GDM1 (cell line): ENCODE measurements at regions not wholly inside any gene's neighbourhood (a gene's known extent, or its start where the extent isn't known, plus 50 kb on each side); places are given as distances from the start of the nearest gene placed in this dataset.

ENCODE experiments used
- DNase-seq: peaks from one replicate; lab custom pipeline; 2025; lab: John Stamatoyannopoulos, UW

DNA sequence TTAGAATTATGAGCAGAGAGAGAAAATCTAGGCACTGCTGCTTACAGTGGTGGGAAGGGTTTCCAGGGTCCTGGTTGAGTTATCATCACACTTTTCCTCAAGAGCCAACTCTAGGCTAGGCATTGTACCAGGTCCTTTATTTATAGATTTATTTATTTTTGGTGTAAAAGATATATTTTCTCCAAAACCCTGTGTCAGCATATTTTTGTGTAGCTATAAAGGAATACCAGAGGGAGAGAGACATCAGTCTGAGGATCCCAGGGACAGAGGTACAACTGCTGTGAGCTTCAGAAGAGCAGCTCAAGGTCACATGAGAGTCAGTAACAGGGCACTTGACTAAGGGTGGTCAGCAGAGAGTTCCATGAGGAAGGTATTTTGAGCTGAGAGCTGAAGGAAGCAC lies 159.7 kb downstream of the SLC35B3 start:
- no peak for DNase-seq

DNA sequence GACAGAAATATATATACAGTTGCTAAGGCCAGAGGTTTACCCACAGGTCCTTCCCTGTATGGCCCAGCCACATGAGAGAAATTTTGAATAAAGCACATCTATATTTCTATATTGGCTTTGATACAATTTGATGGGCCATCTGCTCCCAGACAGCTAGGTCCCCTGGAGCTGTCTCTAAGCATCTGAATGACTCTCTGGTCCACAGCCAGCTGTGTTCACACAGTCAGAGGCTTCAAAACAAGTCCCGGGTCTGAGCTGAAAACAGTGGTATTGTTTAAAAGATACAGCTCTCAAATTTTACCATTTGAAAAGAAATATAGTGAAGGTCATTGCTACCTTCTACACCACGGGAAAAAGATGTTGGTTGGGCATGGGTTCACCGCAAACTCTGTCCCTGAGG lies 161.1 kb downstream of the SLC35B3 start:
- no peak for DNase-seq

DNA sequence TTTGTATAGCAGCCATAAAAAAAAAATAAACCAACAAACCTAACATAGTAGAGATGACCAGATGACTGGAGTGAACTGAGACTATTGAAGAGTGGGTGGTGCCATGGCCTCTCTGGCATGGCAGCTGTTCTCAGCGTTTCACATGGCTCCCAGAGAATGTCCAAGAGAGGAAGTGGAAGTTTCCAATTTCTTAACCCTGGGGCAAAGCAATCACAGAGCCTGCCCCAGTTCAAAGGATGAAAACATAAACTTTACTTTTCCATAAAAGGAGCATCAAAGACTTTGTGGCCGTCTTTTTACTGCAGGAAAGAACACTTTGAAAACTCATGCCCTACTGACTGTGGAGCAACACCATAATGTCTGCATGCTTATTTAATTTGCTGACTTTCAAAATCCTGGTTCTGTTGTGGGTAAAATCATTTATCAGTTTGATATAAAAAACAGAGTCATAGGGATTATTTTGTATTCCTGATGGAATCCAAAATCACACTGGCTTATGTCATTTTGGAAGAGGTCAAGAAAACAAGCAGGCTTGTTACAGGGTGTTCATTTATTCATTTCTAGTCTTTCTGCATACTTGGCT lies 165.4 kb downstream of the SLC35B3 start:
- no peak for DNase-seq

- DNase-seq: no peak
Observed at GRCh38 chr6:8269094-8269493, 166.3 kb downstream of the SLC35B3 start.

DNA sequence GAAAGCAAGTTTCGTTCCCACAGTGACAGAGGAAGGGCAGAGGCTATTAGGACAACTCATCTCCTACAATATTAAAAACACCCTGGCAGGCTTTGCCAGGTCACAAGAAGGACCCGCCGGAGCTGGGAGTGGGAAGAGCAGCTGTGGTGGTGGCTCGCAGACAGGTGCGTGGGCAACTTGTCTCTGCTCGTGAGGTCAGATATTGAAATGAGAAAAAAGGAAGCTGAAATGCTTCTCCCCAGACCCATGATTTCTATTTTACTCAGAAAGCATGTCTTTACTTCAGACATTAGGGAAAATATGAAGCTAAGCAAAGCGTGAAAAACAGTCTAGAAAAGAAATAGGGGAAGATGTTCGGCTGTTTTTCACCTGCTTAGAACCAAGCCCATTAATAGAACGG lies 166.3 kb upstream of the EEF1E1 start:
- no peak for DNase-seq

DNA sequence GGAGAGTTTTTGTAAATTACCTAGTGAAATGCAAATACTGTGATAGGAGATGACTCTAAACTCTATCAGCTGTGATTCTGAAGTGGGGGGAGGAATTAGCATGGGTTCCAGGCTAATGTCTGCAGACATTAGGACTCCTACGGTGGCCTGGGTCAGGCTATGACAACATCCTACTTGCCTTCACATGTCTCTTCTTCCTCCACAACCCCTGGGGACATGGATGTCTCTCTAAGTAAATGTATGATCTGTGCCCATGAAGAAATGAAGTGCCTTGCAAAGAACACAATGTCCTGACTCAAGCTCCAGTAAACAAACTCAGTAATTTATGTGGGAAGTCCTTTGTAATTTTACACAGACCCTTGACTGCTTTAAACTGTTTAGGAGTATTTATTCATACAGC lies 165.8 kb upstream of the EEF1E1 start:
- DNase-seq: no peak

DNA sequence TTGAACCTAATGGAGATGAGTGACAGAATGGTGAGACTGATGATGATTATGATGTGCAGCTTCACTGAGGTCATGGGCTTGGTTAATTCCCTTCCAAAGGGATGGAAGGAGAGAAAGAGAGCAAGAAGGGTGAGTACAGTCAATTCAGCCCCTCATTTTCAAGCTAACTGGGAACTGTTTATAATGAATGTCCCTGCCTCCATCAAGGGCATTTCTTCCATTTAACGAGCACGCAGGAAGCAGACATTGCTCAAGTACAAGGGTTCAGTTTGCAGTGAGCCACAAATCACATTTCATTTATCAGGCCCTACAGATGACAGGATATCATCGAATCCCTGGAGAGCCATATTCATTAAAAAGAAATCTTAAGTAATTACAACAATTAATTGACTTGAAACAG lies 158.3 kb upstream of the EEF1E1 start:
- DNase-seq: no peak

- no peak for DNase-seq
Observed at GRCh38 chr6:8246403-8246802, 144.1 kb upstream of the EEF1E1 start.

DNA sequence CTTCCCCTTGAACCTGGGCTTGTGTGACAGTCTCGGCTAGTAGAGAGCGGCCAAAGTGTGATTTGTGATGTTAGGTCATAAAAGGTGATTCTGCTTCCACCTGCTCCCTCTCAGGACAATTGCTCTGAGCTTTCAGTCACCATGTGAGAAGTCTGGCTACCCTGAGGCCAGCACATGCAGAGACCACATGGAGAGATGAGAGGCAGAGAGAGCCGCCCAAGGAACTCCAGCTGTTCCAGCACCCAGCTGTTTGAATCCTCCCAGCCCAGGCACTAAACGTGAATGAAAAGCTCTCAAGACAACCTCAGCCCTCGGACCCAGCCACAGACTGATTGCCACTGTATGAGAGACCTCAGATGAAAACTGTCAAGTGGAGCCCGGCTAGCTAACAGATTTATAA lies 143.4 kb upstream of the EEF1E1 start:
- DNase-seq: no peak

GRCh38 chr6:8243475-8243874 lies 141.1 kb upstream of the EEF1E1 start:
- no peak for DNase-seq

GRCh38 chr6:8242885-8243284 lies 140.5 kb upstream of the EEF1E1 start:
- no peak for DNase-seq

DNA sequence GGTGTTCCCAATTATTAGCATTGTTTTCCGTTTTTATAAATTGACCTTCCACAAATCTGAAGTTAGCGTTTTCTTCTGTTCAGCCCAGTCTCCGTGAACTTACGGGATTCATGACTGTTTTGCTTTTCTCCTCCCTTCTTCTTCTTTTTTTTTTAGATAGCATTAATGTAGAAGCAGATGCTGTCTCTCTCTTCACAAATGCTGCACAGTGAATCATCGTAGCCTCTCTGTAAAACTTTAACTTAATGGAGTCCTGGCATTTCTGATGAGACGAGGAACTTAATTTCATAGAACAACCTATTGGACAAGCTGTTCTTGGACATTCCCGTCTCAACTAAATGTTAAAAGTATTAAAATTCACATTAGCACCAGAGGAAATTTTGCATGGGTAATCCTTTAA lies 138.0 kb upstream of the EEF1E1 start:
- DNase-seq: no peak

GRCh38 chr6:8238773-8239683 lies 136.7 kb upstream of the EEF1E1 start:
- DNase-seq: no peak

DNA sequence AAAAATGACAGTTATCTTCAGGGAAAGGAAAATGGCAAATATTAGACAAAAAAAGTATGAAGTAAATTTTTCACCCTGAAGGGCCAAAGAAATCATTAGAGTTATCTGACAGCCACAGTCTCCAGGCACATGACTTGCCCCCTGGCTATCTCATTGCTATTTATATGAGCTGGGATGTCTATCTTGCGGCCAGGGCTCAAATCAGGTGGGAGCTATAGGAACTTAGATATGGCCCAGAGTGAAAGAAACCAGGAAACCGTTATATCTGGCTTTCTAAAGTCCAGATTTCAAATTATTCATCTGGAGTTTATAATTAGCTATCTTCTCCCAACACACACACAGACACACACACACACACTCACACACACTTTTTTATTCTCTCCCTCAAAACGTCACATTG lies 135.3 kb upstream of the EEF1E1 start:
- DNase-seq: no peak

- no peak for DNase-seq
Observed at GRCh38 chr6:8236956-8237355, 134.6 kb upstream of the EEF1E1 start.

DNA sequence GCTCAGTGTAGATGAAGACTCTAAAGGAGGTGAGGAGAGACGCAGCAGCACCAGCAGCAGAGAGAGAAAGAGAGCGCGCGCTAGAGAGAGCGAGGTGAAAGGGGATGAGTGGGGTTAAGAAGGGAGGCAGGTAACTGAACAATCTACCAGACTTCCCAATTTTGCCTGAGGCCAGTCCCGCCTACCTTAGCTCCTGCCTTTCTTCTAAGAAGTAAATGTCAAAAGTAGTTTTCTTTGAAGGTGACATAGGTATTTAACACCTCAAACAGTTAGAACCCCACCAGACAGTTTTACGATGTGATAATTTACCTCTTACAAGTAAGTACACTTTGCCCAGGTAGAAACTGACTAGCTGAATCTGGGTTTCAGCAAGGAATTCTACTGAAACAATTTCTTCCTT lies 132.0 kb upstream of the EEF1E1 start:
- no peak for DNase-seq

DNA sequence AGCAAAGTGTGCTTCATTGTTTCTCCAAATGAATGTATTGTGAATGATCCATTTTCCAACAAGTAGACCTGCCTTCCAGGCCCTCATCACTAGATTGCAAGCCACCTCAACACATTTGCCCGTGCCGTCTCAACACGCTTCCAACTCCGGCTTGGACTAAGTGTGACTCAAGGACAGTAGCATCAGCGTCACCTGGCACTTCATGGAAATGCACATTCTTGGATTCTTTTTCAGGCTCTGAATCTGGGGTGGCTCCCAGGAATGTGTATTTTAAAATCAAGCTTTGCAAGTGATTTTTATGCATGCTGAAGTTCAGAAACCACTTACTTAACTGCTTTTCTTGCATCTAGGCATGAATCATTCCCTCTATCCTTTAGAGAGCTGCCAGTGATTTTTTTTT lies 129.6 kb upstream of the EEF1E1 start:
- no peak for DNase-seq

DNA sequence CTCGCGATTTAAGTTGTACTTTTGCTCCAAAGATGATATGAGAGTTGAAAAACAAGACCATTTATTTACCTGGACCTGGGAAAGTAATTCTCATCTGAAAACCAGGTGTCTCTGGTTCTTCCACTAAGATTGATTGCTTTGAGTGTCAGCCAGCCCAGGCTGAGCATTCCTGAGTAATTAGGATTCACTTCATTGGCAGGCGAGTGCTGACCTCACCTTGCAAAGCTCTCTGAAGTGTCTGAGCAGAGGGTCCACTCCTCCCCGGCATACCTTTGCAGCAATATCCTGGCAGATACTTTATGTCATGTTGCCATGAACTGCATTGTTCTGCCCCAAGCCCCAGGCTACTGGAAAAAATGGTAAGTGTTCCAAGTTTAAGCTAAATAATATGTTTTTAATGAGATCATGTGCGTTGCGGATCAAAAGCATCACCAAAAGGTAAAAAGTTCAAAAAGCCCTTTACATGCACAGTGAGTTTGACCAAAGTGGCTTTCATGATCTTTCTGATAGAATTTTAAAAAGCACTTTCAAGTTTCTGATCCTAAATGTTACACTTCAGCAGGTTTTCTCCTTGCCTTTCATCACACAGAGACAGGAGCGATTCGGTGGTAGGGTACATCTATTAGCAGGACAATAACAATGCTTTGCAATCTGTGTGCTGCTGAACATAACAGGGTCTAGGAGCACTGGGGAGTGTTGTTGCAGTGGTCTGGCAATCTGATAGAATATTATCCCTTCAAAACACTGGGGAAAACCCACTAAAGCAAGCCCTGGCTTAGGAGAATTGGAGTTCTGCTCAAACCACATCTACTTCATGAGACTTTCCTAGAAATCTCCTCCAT lies 127.8 kb upstream of the EEF1E1 start:
- no peak for DNase-seq

- DNase-seq: no peak
Observed at GRCh38 chr6:8225113-8225512, 122.8 kb upstream of the EEF1E1 start.

DNA sequence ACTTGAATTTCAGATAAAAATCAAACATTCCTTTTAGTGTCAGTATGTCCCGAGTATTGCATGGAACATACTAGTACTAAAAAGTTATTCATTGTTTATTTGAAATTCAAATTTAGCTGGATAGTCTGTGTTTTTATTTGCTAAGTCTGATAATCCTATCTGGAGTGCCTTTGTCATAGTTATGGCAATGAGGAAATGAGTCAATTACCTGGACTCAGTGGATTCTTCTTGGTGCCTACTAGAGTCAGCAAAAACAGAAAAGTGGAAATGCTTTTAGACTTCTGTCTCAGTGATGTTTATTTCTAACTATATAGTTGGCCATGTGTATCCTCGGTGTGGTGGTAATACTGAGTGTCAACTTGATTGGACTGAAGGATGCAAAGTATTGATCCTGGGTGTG lies 121.3 kb upstream of the EEF1E1 start:
- no peak for DNase-seq

- DNase-seq: peak; percentile 6
Observed at GRCh38 chr6:8219352-8219943, 117.1 kb upstream of the EEF1E1 start.

- DNase-seq: no peak
Observed at GRCh38 chr6:8218861-8219260, 116.5 kb upstream of the EEF1E1 start.
